ENCODE measurements at regions not wholly inside any gene's neighbourhood (a gene's known extent, or its start where the extent isn't known, plus 50 kb on each side); places are given as distances from the start of the nearest gene placed in this dataset.

GRCh38 chr12:111271674-111272418 is 97.0 kb downstream of the PHETA1 start:
- TF ChIP-seq CTCF (tag by site-specific recombination; IDR thresholded peaks at IDR 0.05) (no peak), ZNF548 (tag by site-specific recombination; IDR thresholded peaks at IDR 0.05) (no peak), ZNF274 (IDR thresholded peaks at IDR 0.05; ENCODE audit: low read length) (no peak), ZNF274 (tag by site-specific recombination; IDR thresholded peaks at IDR 0.05; ENCODE audit: borderline replicate concordance) (no peak), ZNF76 (tag by site-specific recombination; IDR thresholded peaks at IDR 0.05; ENCODE audit: borderline replicate concordance, low read depth) (no peak)
- TF ChIP-seq, protein P1, sequence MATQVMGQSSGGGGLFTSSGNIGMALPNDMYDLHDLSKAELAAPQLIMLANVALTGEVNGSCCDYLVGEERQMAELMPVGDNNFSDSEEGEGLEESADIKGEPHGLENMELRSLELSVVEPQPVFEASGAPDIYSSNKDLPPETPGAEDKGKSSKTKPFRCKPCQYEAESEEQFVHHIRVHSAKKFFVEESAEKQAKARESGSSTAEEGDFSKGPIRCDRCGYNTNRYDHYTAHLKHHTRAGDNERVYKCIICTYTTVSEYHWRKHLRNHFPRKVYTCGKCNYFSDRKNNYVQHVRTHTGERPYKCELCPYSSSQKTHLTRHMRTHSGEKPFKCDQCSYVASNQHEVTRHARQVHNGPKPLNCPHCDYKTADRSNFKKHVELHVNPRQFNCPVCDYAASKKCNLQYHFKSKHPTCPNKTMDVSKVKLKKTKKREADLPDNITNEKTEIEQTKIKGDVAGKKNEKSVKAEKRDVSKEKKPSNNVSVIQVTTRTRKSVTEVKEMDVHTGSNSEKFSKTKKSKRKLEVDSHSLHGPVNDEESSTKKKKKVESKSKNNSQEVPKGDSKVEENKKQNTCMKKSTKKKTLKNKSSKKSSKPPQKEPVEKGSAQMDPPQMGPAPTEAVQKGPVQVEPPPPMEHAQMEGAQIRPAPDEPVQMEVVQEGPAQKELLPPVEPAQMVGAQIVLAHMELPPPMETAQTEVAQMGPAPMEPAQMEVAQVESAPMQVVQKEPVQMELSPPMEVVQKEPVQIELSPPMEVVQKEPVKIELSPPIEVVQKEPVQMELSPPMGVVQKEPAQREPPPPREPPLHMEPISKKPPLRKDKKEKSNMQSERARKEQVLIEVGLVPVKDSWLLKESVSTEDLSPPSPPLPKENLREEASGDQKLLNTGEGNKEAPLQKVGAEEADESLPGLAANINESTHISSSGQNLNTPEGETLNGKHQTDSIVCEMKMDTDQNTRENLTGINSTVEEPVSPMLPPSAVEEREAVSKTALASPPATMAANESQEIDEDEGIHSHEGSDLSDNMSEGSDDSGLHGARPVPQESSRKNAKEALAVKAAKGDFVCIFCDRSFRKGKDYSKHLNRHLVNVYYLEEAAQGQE (tag by site-specific recombination; IDR thresholded peaks at IDR 0.05), result no peak
- TF ChIP-seq, protein P2, sequence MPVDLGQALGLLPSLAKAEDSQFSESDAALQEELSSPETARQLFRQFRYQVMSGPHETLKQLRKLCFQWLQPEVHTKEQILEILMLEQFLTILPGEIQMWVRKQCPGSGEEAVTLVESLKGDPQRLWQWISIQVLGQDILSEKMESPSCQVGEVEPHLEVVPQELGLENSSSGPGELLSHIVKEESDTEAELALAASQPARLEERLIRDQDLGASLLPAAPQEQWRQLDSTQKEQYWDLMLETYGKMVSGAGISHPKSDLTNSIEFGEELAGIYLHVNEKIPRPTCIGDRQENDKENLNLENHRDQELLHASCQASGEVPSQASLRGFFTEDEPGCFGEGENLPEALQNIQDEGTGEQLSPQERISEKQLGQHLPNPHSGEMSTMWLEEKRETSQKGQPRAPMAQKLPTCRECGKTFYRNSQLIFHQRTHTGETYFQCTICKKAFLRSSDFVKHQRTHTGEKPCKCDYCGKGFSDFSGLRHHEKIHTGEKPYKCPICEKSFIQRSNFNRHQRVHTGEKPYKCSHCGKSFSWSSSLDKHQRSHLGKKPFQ (tag by site-specific recombination; IDR thresholded peaks at IDR 0.05), result no peak

Data from HEK293 (cell line).